B cell (primary cell): ENCODE measurements at regions not wholly inside any gene's neighbourhood (a gene's known extent, or its start where the extent isn't known, plus 50 kb on each side); places are given as distances from the start of the nearest gene placed in this dataset.

Experiments used
- ATAC-seq: fragments of 200-7000 bp; cut with Tn5 transposase; one replicate; pipeline ENCODE4 v1.10.0; 2021; ENCODE audit warnings: low read depth, mild to moderate bottlenecking, moderate number of reproducible peaks, moderate library complexity
- CTCF ChIA-PET: fragments of 350-600 bp; sonication (Branson Sonifier 250); formaldehyde crosslinking; loops from one replicate; lab custom pipeline; 2021; ENCODE audit warnings: antibody characterized with exemption, inconsistent platforms; lab: Charles Lee
- POLR2A ChIA-PET: fragments of 350-600 bp; sonication (Branson Sonifier 250); formaldehyde crosslinking; loops from one replicate; lab custom pipeline; 2021; ENCODE audit warnings: antibody characterized with exemption; lab: Charles Lee
- DNase-seq: peaks from one replicate; pipeline ENCODE4 v3.0.0; 2013
- H2AFZ ChIP-seq: 2 replicates; pipeline ENCODE4 v1.6.1; 2012; ENCODE audit warnings: mild to moderate bottlenecking, low read depth, low read length; ENCODE audit not compliant: insufficient read depth, poor library complexity, severe bottlenecking
- H3K27ac ChIP-seq, 2 donors: 1 replicate in 1 of 2; 2 replicates in 1 of 2; pipeline ENCODE4 v1.5.1; 2012 to 2013; ENCODE audit warnings: low read length in 2 of 2, mild to moderate bottlenecking in 2 of 2, moderate library complexity in 1 of 2
- H3K27me3 ChIP-seq, 4 experiments: fragments of 200-600 bp in 1 of 4; sonication (generic) in 1 of 4; replicated peaks in 1 of 4; 1 replicate in 2 of 4; 2 replicates in 2 of 4; pipeline versions ENCODE4 v1.6.1 to v1.7.0; 2013 to 2016; ENCODE audit warnings: low read length in 3 of 4, mild to moderate bottlenecking in 2 of 4, mixed read lengths in 1 of 4, moderate library complexity in 1 of 4; ENCODE audit not compliant: insufficient read depth in 4 of 4, control insufficient read depth in 3 of 4; ENCODE audit errors: control extremely low read depth in 1 of 4
- H3K36me3 ChIP-seq, 2 experiments: replicated peaks in 1 of 2; 1 replicate in 1 of 2; 2 replicates in 1 of 2; pipeline versions ENCODE4 v1.6.1 to v1.7.1; 2013; ENCODE audit warnings: low read length in 1 of 2; ENCODE audit not compliant: insufficient read depth in 2 of 2, control insufficient read depth in 1 of 2; ENCODE audit errors: control extremely low read depth in 1 of 2, extremely low read depth in 1 of 2
- H3K4me1 ChIP-seq, 2 donors: fragments of 200-600 bp in 1 of 2; sonication (generic) in 1 of 2; 1 replicate in 1 of 2; 2 replicates in 1 of 2; pipeline versions ENCODE4 v1.5.1 to v1.6.1; 2013 to 2017; ENCODE audit warnings: low read length in 2 of 2; ENCODE audit not compliant: control insufficient read depth in 2 of 2, insufficient read depth in 2 of 2
- H3K4me2 ChIP-seq: replicated peaks from 2 replicates; pipeline ENCODE3; 2012; ENCODE audit warnings: mild to moderate bottlenecking, low read depth, low read length; ENCODE audit not compliant: poor library complexity, severe bottlenecking
- H3K4me3 ChIP-seq, 5 experiments: fragments of 200-600 bp in 1 of 5; sonication (generic) in 1 of 5; 1 replicate in 3 of 5; 2 replicates in 2 of 5; pipeline versions ENCODE4 v1.5.1 to v1.7.0; 2011 to 2016; ENCODE audit warnings: low read length in 4 of 5, mild to moderate bottlenecking in 4 of 5, low read depth in 2 of 5, control low read depth in 1 of 5, moderate library complexity in 1 of 5; ENCODE audit not compliant: insufficient read depth in 1 of 5; ENCODE audit errors: control extremely low read depth in 1 of 5, extremely low read depth in 1 of 5
- H3K79me2 ChIP-seq: fragments of 200-600 bp; sonication (generic); one replicate; pipeline ENCODE4 v1.6.0; 2016; ENCODE audit warnings: low read length; ENCODE audit not compliant: control insufficient read depth, insufficient read depth
- H3K9ac ChIP-seq: fragments of 200-600 bp; sonication (generic); 2 replicates; pipeline ENCODE4 v1.6.1; 2017; ENCODE audit warnings: mild to moderate bottlenecking, low read length, moderate library complexity
- H3K9me3 ChIP-seq, 3 donors: one replicate each; pipeline versions ENCODE4 v1.6.1 to v1.7.1; 2013; ENCODE audit warnings: low read length in 2 of 3; ENCODE audit not compliant: control insufficient read depth in 2 of 3, insufficient read depth in 1 of 3; ENCODE audit errors: control extremely low read depth in 1 of 3
- H4K20me1 ChIP-seq: 2 replicates; pipeline ENCODE4 v1.6.0; 2012; ENCODE audit warnings: mild to moderate bottlenecking, low read length; ENCODE audit not compliant: insufficient read depth, control insufficient read depth, poor library complexity, severe bottlenecking
- H3K27ac Mint-ChIP-seq: one replicate; pipeline ENCODE4 v1.8.0; 2021; ENCODE audit warnings: mixed read lengths
- H3K27me3 Mint-ChIP-seq: one replicate; pipeline ENCODE4 v1.8.0; 2021; ENCODE audit warnings: mixed read lengths
- H3K4me1 Mint-ChIP-seq: one replicate; pipeline ENCODE4 v1.8.0; 2021; ENCODE audit warnings: mixed read lengths
- H3K4me3 Mint-ChIP-seq: one replicate; pipeline ENCODE4 v1.8.0; 2021; ENCODE audit warnings: mixed read lengths
- H3K9me3 Mint-ChIP-seq: one replicate; pipeline ENCODE4 v1.8.0; 2022; ENCODE audit warnings: mixed read lengths; ENCODE audit not compliant: insufficient read depth
- CTCF ChIP-seq: fragments of 200-600 bp; IDR thresholded peaks from one replicate; pipeline ENCODE4 v1.8.0; 2022; ENCODE audit warnings: antibody characterized with exemption, mild to moderate bottlenecking
- EZH2 ChIP-seq: IDR thresholded peaks from 2 replicates; pipeline ENCODE4 v1.6.1; 2012; ENCODE audit warnings: borderline replicate concordance, low read depth, mild to moderate bottlenecking, moderate library complexity, low read length; ENCODE audit not compliant: insufficient read depth, poor library complexity, severe bottlenecking
- WGBS: methylation state at CpG from one replicate; pipeline ENCODE4 v1.1.5; 2013; ENCODE audit warnings: missing lambda C conversion rate; ENCODE audit not compliant: insufficient coverage; 5-methylcytosine and 5-hydroxymethylcytosine counted together
- intact Hi-C: fragments of 100-400 bp; cut with micrococcal nuclease; formaldehyde crosslinking; loops from one replicate; pipeline ENCODE4 v1.10.0; 2022

GRCh38 chr18:78105611-78106010, 856.0 kb downstream of the GALR1 start:
- H3K4me2 ChIP-seq, result no peak overlapping the region
- peaks cover 0 to 23% (median 0%) of the 10 kb centered on the region in 3 donors for H3K9me3 ChIP-seq
- no peak for TF ChIP-seq CTCF
- TF ChIP-seq EZH2, result no peak
- intact Hi-C loops, result no loop called here
- Mint-ChIP-seq H3K27me3 (no peaks in the 10 kb centered on the region), H3K9me3 (peaks cover 8% of the 10 kb centered on the region), H3K4me3 (no peak overlapping the region), H3K27ac (no peak overlapping the region), H3K4me1 (no peaks in the 10 kb centered on the region)
- ChIA-PET POLR2A (no interaction called here), CTCF (no interaction called here)
- H3K4me1 ChIP-seq, result no peaks in the 10 kb centered on the region
- no peaks in the 10 kb centered on the region for H3K36me3 ChIP-seq
- H2AFZ ChIP-seq, result no peak overlapping the region
- no peak for ATAC-seq
- H3K27me3 ChIP-seq, result no peaks in the 10 kb centered on the region
- 92% methylated on average over 4 of the region's 5 CpGs for WGBS
- no peak overlapping the region for H3K4me3 ChIP-seq
- no peak overlapping the region for H3K9ac ChIP-seq
- H4K20me1 ChIP-seq, result no peaks in the 10 kb centered on the region
- no peaks in the 10 kb centered on the region for H3K79me2 ChIP-seq
- no peak for DNase-seq
- H3K27ac ChIP-seq, result no peak overlapping the region

GRCh38 chr18:78106946-78107345, 857.3 kb downstream of the GALR1 start:
- H3K4me1 Mint-ChIP-seq, result no peaks in the 10 kb centered on the region
- Histone ChIP-seq H3K9ac (no peak overlapping the region), H3K27ac (no peak overlapping the region), H3K4me2 (no peak overlapping the region), H2AFZ (no peak overlapping the region), H3K4me1 (no peaks in the 10 kb centered on the region), H4K20me1 (no peaks in the 10 kb centered on the region), H3K4me3 (no peak overlapping the region), H3K79me2 (no peaks in the 10 kb centered on the region), H3K36me3 (no peaks in the 10 kb centered on the region), H3K9me3 (peaks cover 0 to 25% (median 0%) of the 10 kb centered on the region in 3 donors), H3K27me3 (no peaks in the 10 kb centered on the region)
- ATAC-seq, result no peak
- DNase-seq, result no peak
- TF ChIP-seq EZH2 (no peak), CTCF (no peak)
- POLR2A ChIA-PET, result no interaction called here
- peaks cover 6% of the 10 kb centered on the region for H3K9me3 Mint-ChIP-seq
- 96% methylated on average over 15 of the region's 15 CpGs for WGBS
- intact Hi-C loops, result no loop called here
- no peak overlapping the region for H3K4me3 Mint-ChIP-seq
- H3K27ac Mint-ChIP-seq, result no peak overlapping the region
- CTCF ChIA-PET, result no interaction called here
- no peaks in the 10 kb centered on the region for H3K27me3 Mint-ChIP-seq
